Activated CD4-positive, alpha-beta T cell treated with anti-CD3 and anti-CD28 coated beads, Interleukin-2, amount 50 U/mL, for 4 hours (primary cell): ENCODE measurements at regions not wholly inside any gene's neighbourhood (a gene's known extent, or its start where the extent isn't known, plus 50 kb on each side); places are given as distances from the start of the nearest gene placed in this dataset.
"Not testable (repeated sequence)": the region's sequence is repeated elsewhere in the genome, so short reads cannot be mapped to it uniquely, and the experiment has no call there.

Experiments
- DNase-seq, 2 experiments: peaks; one replicate each; pipeline ENCODE4 v3.0.0-alpha.2; 2020

GRCh38 chr2:143837055-143837454 lies 682.9 kb downstream of the ZEB2 start:
- not testable (repeated sequence) for DNase-seq

GRCh38 chr2:143835481-143835880 lies 684.4 kb downstream of the ZEB2 start:
- DNase-seq, result no peak

GRCh38 chr2:143833015-143833660 lies 686.8 kb downstream of the ZEB2 start:
- DNase-seq, result no peak

GRCh38 chr2:143830476-143830875 lies 689.4 kb downstream of the ZEB2 start:
- DNase-seq, result no peak

GRCh38 chr2:143828763-143829537 lies 691.0 kb downstream of the ZEB2 start:
- no peak for DNase-seq

GRCh38 chr2:143824791-143825190 lies 695.1 kb downstream of the ZEB2 start:
- DNase-seq, result no peak

- no peak for DNase-seq
Measured at GRCh38 chr2:143823876-143824275, 694.7 kb downstream of the ARHGAP15 start.

GRCh38 chr2:143823296-143823695 lies 694.1 kb downstream of the ARHGAP15 start:
- DNase-seq, result no peak

- DNase-seq, result no peak
Measured at GRCh38 chr2:143822736-143823135, 693.5 kb downstream of the ARHGAP15 start.

- no peak for DNase-seq
Measured at GRCh38 chr2:143819764-143820163, 690.5 kb downstream of the ARHGAP15 start.

- DNase-seq, result no peak
Measured at GRCh38 chr2:143819190-143819735, 690.0 kb downstream of the ARHGAP15 start.
